ENCODE measurements at regions not wholly inside any gene's neighbourhood (a gene's known extent, or its start where the extent isn't known, plus 50 kb on each side); places are given as distances from the start of the nearest gene placed in this dataset.

DNA sequence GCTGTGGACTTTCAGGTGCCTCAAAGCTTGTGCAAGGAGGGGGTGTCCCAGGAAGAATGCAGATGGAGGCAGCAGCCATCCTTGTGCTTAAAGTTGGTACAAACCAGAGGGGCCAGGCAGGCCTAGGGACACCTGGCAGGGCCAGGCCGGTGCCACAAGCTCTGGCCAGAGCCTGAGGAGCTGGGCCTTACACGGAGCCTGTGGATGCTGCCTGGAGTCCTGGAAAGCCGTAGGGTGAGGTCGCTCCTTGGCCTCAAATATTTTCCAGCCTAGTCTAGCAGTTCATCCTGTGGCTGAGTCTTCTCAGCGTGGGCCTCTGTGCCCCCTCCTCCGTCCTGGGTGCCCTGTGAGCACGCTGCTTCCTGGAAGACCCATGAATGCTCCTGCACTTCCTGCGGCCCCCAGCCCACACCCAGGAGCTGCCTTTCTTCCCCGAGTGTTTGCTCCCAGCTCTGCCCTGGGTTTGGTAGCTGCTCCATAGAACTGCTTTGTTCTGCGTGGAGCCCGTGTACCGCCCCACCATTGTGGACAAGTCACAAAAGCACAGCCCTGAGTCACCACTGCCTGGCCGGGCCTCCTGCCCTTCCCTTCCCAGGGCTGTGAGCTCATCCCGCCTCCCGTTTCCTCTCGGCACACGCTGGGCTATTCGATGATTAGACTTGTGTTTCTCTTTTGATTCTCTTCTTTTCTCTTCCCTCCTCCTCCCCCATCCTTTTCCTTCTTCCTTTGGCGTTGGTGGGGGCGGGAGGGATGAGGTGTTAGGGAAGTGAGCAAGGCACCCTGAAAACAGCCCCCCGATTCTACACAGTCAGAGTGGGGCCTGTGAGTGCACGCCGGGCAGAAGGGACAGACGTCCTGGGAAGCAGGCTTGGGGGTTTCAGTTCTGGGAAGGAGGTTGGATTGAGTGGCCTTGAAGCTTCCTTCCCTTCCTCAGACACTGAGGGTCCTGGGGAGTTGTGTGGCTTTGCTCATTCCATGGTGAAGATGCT is 73.2 kb upstream of the SHH start (continued):
- TF ChIP-seq, protein P1, sequence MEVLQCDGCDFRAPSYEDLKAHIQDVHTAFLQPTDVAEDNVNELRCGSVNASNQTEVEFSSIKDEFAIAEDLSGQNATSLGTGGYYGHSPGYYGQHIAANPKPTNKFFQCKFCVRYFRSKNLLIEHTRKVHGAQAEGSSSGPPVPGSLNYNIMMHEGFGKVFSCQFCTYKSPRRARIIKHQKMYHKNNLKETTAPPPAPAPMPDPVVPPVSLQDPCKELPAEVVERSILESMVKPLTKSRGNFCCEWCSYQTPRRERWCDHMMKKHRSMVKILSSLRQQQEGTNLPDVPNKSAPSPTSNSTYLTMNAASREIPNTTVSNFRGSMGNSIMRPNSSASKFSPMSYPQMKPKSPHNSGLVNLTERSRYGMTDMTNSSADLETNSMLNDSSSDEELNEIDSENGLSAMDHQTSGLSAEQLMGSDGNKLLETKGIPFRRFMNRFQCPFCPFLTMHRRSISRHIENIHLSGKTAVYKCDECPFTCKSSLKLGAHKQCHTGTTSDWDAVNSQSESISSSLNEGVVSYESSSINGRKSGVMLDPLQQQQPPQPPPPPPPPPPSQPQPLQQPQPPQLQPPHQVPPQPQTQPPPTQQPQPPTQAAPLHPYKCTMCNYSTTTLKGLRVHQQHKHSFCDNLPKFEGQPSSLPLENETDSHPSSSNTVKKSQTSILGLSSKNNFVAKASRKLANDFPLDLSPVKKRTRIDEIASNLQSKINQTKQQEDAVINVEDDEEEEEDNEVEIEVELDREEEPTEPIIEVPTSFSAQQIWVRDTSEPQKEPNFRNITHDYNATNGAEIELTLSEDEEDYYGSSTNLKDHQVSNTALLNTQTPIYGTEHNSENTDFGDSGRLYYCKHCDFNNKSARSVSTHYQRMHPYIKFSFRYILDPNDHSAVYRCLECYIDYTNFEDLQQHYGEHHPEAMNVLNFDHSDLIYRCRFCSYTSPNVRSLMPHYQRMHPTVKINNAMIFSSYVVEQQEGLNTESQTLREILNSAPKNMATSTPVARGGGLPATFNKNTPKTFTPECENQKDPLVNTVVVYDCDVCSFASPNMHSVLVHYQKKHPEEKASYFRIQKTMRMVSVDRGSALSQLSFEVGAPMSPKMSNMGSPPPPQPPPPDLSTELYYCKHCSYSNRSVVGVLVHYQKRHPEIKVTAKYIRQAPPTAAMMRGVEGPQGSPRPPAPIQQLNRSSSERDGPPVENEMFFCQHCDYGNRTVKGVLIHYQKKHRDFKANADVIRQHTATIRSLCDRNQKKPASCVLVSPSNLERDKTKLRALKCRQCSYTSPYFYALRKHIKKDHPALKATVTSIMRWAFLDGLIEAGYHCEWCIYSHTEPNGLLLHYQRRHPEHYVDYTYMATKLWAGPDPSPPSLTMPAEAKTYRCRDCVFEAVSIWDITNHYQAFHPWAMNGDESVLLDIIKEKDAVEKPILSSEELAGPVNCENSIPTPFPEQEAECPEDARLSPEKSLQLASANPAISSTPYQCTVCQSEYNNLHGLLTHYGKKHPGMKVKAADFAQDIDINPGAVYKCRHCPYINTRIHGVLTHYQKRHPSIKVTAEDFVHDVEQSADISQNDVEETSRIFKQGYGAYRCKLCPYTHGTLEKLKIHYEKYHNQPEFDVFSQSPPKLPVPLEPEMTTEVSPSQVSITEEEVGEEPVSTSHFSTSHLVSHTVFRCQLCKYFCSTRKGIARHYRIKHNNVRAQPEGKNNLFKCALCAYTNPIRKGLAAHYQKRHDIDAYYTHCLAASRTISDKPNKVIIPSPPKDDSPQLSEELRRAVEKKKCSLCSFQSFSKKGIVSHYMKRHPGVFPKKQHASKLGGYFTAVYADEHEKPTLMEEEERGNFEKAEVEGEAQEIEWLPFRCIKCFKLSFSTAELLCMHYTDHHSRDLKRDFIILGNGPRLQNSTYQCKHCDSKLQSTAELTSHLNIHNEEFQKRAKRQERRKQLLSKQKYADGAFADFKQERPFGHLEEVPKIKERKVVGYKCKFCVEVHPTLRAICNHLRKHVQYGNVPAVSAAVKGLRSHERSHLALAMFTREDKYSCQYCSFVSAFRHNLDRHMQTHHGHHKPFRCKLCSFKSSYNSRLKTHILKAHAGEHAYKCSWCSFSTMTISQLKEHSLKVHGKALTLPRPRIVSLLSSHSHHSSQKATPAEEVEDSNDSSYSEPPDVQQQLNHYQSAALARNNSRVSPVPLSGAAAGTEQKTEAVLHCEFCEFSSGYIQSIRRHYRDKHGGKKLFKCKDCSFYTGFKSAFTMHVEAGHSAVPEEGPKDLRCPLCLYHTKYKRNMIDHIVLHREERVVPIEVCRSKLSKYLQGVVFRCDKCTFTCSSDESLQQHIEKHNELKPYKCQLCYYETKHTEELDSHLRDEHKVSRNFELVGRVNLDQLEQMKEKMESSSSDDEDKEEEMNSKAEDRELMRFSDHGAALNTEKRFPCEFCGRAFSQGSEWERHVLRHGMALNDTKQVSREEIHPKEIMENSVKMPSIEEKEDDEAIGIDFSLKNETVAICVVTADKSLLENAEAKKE (CRISPR knock-in tag; IDR thresholded peaks at IDR 0.05) = no peak
- TF ChIP-seq CREB1 (CRISPR knock-in tag; IDR thresholded peaks at IDR 0.05; ENCODE audit: low read depth) (no peak), EZH2phosphoT487 (IDR thresholded peaks at IDR 0.05; ENCODE audit: unreplicated experiment) (no peak), NANOG (IDR thresholded peaks at IDR 0.05; ENCODE audit: borderline replicate concordance) (no peak), STAT1 (IDR thresholded peaks at IDR 0.05; ENCODE audit: unreplicated experiment) (no peak), JUNB (IDR thresholded peaks at IDR 0.05; ENCODE audit: unreplicated experiment) (no peak)

All from GM23338 (cell line).